MM.1S (cell line): ENCODE measurements at regions not wholly inside any gene's neighbourhood (a gene's known extent, or its start where the extent isn't known, plus 50 kb on each side); places are given as distances from the start of the nearest gene placed in this dataset.

ENCODE experiments used
- CTCF ChIP-seq: fragments of 300-600 bp; sonication (generic); IDR thresholded peaks from 2 replicates; pipeline ENCODE4 v1.5.1; 2016; ENCODE audit warnings: antibody characterized with exemption, low read length, mixed read lengths
- EZH2 ChIP-seq: fragments of 300-600 bp; sonication (generic); optimal IDR thresholded peaks from 2 replicates; pipeline ENCODE3; 2017; ENCODE audit warnings: low read depth, mild to moderate bottlenecking, antibody characterized with exemption, low read length, mixed read lengths

DNA sequence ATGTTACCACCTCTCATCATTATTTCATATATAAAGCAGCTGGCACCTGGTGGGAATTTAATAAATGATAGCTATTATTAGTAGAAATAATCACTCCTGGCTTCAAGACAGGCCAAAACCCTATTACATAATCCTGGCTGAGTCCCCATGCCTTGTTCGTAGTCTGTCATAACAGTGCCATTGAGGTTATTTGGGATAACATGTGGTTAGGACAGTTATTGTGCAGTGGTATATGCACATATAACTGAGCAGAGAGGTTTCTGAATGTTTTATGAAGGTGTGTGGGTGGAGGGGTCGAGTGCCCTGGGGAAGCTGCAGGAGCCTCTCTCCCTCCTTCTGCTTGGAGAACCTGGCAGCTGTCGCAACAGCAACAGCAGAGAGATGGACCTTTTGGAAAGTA, 162.4 kb upstream of the NABP1 start:
- TF ChIP-seq CTCF (no peak), EZH2 (no peak)
